Uterus (tissue), 2 donors: ENCODE measurements at regions not wholly inside any gene's neighbourhood (a gene's known extent, or its start where the extent isn't known, plus 50 kb on each side); places are given as distances from the start of the nearest gene placed in this dataset.

Experiments used
- POLR2A ChIP-seq, 2 donors: fragments of 450-650 bp; IDR thresholded peaks; one replicate each; pipeline ENCODE4 v1.6.1; 2016; ENCODE audit warnings: antibody characterized with exemption in 2 of 2, mild to moderate bottlenecking in 1 of 2, moderate library complexity in 1 of 2
- TF ChIP-seq, protein P1 (sequence below), 4 experiments: fragments of 200-600 bp in 2 of 4; fragments of 450-650 bp in 2 of 4; sonication (generic) in 2 of 4; IDR thresholded peaks; one replicate each; pipeline ENCODE4 v1.5.1; 2016 to 2019; ENCODE audit warnings: antibody characterized with exemption in 4 of 4, mild to moderate bottlenecking in 2 of 4, moderate library complexity in 1 of 4

DNA sequence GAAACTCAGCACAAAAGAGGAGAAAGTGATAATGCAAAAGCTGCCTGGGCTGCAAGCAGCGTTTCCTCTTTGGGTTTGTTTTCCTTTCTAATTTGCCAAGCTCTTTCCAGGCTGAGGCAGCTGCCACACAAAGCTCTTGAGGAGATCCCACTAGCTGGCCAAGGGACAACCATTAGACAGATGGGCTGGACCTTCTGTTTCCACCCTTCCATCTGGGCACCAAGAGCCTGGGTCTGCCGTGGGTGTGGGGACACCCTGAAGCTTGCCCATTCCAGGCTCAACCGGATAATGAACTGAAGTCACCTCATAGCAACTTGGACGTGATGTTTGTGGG is 194.6 kb upstream of the C1QTNF7 start:
- TF ChIP-seq, protein P1, sequence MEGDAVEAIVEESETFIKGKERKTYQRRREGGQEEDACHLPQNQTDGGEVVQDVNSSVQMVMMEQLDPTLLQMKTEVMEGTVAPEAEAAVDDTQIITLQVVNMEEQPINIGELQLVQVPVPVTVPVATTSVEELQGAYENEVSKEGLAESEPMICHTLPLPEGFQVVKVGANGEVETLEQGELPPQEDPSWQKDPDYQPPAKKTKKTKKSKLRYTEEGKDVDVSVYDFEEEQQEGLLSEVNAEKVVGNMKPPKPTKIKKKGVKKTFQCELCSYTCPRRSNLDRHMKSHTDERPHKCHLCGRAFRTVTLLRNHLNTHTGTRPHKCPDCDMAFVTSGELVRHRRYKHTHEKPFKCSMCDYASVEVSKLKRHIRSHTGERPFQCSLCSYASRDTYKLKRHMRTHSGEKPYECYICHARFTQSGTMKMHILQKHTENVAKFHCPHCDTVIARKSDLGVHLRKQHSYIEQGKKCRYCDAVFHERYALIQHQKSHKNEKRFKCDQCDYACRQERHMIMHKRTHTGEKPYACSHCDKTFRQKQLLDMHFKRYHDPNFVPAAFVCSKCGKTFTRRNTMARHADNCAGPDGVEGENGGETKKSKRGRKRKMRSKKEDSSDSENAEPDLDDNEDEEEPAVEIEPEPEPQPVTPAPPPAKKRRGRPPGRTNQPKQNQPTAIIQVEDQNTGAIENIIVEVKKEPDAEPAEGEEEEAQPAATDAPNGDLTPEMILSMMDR (IDR thresholded peaks at IDR 0.05): no peak
- no peak for TF ChIP-seq POLR2A (IDR thresholded peaks at IDR 0.05)
